ENCODE measurements at regions not wholly inside any gene's neighbourhood (a gene's known extent, or its start where the extent isn't known, plus 50 kb on each side); places are given as distances from the start of the nearest gene placed in this dataset.
A peak's percentile ranks its signal among the peaks of the same experiment; 100 is the strongest.

DNA sequence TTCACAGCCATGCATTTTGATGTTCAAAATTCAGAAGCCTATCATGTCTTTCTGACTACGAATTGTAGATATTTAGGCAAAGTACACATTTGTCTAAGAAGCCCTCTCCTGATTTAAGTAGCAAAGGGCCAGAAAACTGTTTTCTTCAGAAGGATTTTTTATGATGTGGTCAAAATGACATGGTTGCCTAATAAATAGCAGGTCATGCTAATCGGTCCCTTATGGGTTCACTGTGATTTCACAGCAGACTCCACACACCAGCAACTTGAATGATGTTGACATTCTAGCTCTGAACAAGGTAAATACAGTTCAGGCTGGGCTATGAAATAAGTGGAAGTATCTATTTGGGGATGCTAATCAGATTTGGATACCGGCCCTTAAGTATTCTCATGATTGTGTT, 178.7 kb upstream of the DPYD start:
- no peak for ATAC-seq
- POLR2A ChIA-PET (ENCODE audit: unreplicated experiment): no interaction called here
- H3K4me1 ChIP-seq (ENCODE audit: insufficient read depth, low read length): peaks cover 25% of the 10 kb centered on the region

DNA sequence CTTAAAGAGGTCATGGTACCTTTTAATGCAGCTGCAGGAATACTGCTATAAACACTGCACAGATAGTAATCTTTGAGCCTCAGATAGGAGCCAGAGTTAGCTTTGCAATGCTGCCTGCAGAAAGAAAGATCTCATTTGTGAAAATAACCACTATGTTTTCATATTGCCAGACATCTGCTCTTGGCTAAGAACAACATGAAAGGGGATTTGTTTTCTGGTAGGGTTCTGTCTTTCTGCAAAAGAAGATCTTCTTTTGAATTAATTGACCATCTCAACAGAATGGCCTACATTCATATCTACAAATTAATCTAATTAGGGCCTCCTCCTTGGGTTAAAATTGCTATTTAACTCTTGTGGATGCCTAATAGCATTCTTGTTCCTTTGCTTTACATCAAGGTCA, 177.6 kb upstream of the DPYD start:
- ChIA-PET POLR2A (ENCODE audit: unreplicated experiment) (no interaction called here), CTCF (no interaction called here)
- Histone ChIP-seq H2AFZ (ENCODE audit: low read length) (no peak overlapping the region), H3K4me3 (ENCODE audit: low read length) (no peak overlapping the region), H3K36me3 (ENCODE audit: low read depth, low read length) (no peaks in the 10 kb centered on the region), H3K27ac (ENCODE audit: low read length) (no peak overlapping the region), H4K20me1 (ENCODE audit: low read length) (no peaks in the 10 kb centered on the region), H3K9me3 (ENCODE audit: low read length) (no peaks in the 10 kb centered on the region), H3F3A (ENCODE audit: low read length, unreplicated experiment) (no peaks in the 10 kb centered on the region), H3K9me2 (replicated peaks; ENCODE audit: low read length) (no peaks in the 10 kb centered on the region), H3K4me2 (ENCODE audit: low read length) (no peak overlapping the region), H3K4me1 (ENCODE audit: insufficient read depth, low read length) (peaks cover 14% of the 10 kb centered on the region), H3K27me3 (ENCODE audit: low read length) (no peaks in the 10 kb centered on the region), H3K79me2 (ENCODE audit: low read length) (no peaks in the 10 kb centered on the region), H3K9ac (ENCODE audit: low read length) (no peak overlapping the region)
- BruUV-seq (replicated peaks): no TSS peak
- DNase-seq (no peak), ATAC-seq (no peak)
- TF ChIP-seq, protein P1, sequence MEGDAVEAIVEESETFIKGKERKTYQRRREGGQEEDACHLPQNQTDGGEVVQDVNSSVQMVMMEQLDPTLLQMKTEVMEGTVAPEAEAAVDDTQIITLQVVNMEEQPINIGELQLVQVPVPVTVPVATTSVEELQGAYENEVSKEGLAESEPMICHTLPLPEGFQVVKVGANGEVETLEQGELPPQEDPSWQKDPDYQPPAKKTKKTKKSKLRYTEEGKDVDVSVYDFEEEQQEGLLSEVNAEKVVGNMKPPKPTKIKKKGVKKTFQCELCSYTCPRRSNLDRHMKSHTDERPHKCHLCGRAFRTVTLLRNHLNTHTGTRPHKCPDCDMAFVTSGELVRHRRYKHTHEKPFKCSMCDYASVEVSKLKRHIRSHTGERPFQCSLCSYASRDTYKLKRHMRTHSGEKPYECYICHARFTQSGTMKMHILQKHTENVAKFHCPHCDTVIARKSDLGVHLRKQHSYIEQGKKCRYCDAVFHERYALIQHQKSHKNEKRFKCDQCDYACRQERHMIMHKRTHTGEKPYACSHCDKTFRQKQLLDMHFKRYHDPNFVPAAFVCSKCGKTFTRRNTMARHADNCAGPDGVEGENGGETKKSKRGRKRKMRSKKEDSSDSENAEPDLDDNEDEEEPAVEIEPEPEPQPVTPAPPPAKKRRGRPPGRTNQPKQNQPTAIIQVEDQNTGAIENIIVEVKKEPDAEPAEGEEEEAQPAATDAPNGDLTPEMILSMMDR (conservative IDR thresholded peaks at IDR 0.05; ENCODE audit: low read depth, low read length): no peak
- TF ChIP-seq EZH2 (IDR thresholded peaks at IDR 0.05; ENCODE audit: low read length, unreplicated experiment) (no peak), EZH2phosphoT487 (IDR thresholded peaks at IDR 0.05; ENCODE audit: borderline replicate concordance, low read length) (no peak)
- intact Hi-C loops (cut with micrococcal nuclease): no loop called here

More for the DNA sequence above, 178.7 kb upstream of the DPYD start:
- H3K27me3 ChIP-seq (ENCODE audit: low read length): no peaks in the 10 kb centered on the region
- TF ChIP-seq, protein P1 (conservative IDR thresholded peaks at IDR 0.05; ENCODE audit: low read depth, low read length): no peak
- TF ChIP-seq EZH2phosphoT487 (IDR thresholded peaks at IDR 0.05; ENCODE audit: borderline replicate concordance, low read length): no peak
- no peak for TF ChIP-seq EZH2 (IDR thresholded peaks at IDR 0.05; ENCODE audit: low read length, unreplicated experiment)
- H3K9me3 ChIP-seq (ENCODE audit: low read length): no peaks in the 10 kb centered on the region
- H2AFZ ChIP-seq (ENCODE audit: low read length): no peak overlapping the region
- no peak overlapping the region for H3K9ac ChIP-seq (ENCODE audit: low read length)
- intact Hi-C loops (cut with micrococcal nuclease): no loop called here
- no peaks in the 10 kb centered on the region for H3K36me3 ChIP-seq (ENCODE audit: low read depth, low read length)
- H3K79me2 ChIP-seq (ENCODE audit: low read length): no peaks in the 10 kb centered on the region
- BruUV-seq (replicated peaks): no TSS peak
- H4K20me1 ChIP-seq (ENCODE audit: low read length): no peaks in the 10 kb centered on the region
- CTCF ChIA-PET: no interaction called here
- no peaks in the 10 kb centered on the region for H3F3A ChIP-seq (ENCODE audit: low read length, unreplicated experiment)
- H3K27ac ChIP-seq (ENCODE audit: low read length): no peak overlapping the region
- H3K4me2 ChIP-seq (ENCODE audit: low read length): no peak overlapping the region
- no peaks in the 10 kb centered on the region for H3K9me2 ChIP-seq (replicated peaks; ENCODE audit: low read length)
- DNase-seq: no peak
- H3K4me3 ChIP-seq (ENCODE audit: low read length): no peak overlapping the region

DNA sequence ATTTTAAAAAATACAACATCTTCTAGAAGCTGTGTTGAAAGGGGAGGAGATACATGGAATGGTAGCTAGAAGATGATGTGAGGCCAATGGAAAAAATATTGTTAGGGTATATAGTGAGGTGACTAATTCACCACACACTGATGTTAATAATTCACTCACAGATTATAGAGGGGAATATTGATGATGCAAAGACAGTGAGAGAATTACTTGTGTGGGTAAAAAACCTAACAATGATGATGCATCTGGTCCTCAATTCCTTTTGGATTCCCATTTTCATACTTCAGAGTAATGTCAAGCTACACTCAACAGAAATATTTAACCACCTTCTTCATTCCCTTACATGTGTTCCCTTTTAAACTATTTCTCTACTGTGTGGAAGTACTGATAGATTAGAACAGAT, 169.5 kb upstream of the DPYD start:
- POLR2A ChIA-PET (ENCODE audit: unreplicated experiment): no interaction called here
- H3K9ac ChIP-seq (ENCODE audit: low read length): no peak overlapping the region
- H3K9me3 ChIP-seq (ENCODE audit: low read length): no peaks in the 10 kb centered on the region
- peaks cover 42% of the 10 kb centered on the region for H3K4me1 ChIP-seq (ENCODE audit: insufficient read depth, low read length)
- H3K79me2 ChIP-seq (ENCODE audit: low read length): no peaks in the 10 kb centered on the region
- H3K9me2 ChIP-seq (replicated peaks; ENCODE audit: low read length): no peaks in the 10 kb centered on the region
- H3K27me3 ChIP-seq (ENCODE audit: low read length): no peaks in the 10 kb centered on the region
- no peak overlapping the region for H2AFZ ChIP-seq (ENCODE audit: low read length)
- no peak overlapping the region; the same call in 1 of the 2 replicates for H3K27ac ChIP-seq (ENCODE audit: low read length)
- TF ChIP-seq EZH2phosphoT487 (IDR thresholded peaks at IDR 0.05; ENCODE audit: borderline replicate concordance, low read length): no peak
- TF ChIP-seq, protein P1 (conservative IDR thresholded peaks at IDR 0.05; ENCODE audit: low read depth, low read length): no peak
- no peak for TF ChIP-seq EZH2 (IDR thresholded peaks at IDR 0.05; ENCODE audit: low read length, unreplicated experiment)
- intact Hi-C loops (cut with micrococcal nuclease): no loop called here
- H3K36me3 ChIP-seq (ENCODE audit: low read depth, low read length): no peaks in the 10 kb centered on the region
- no peak for ATAC-seq
- no peaks in the 10 kb centered on the region for H4K20me1 ChIP-seq (ENCODE audit: low read length)
- no TSS peak for BruUV-seq (replicated peaks)
- H3K4me3 ChIP-seq (ENCODE audit: low read length): no peak overlapping the region
- DNase-seq: peak; percentile 30
- H3K4me2 ChIP-seq (ENCODE audit: low read length): no peak overlapping the region
- H3F3A ChIP-seq (ENCODE audit: low read length, unreplicated experiment): peaks cover 8% of the 10 kb centered on the region
- CTCF ChIA-PET: interaction anchor here (0.7 kb wide), 1 partner anchor 415 kb away, joined by 3 read pairs; no protein-coding TSS in a partner anchor
